K562 (cell line): ENCODE measurements at regions not wholly inside any gene's neighbourhood (a gene's known extent, or its start where the extent isn't known, plus 50 kb on each side); places are given as distances from the start of the nearest gene placed in this dataset.

ENCODE experiments used
- SMAD4 ChIP-seq: fragments of 250-450 bp; sonication (Bioruptor Pico); conservative IDR thresholded peaks from 2 replicates; pipeline ENCODE4 v1.8.0; 2021; ENCODE audit warnings: inconsistent platforms, mild to moderate bottlenecking, moderate library complexity
- SP2 ChIP-seq: IDR thresholded peaks from 2 replicates; pipeline ENCODE4 v1.6.1; 2011; ENCODE audit warnings: mild to moderate bottlenecking, low read depth, low read length, moderate library complexity; ENCODE audit not compliant: poor library complexity, severe bottlenecking; ENCODE audit errors: extremely low read depth
- TF ChIP-seq, protein P1 (sequence below), 3 experiments: IDR thresholded peaks in 2 of 3; conservative IDR thresholded peaks in 1 of 3; 2 replicates each; pipeline ENCODE4 v1.5.1; 2011 to 2012; ENCODE audit warnings: low read length in 3 of 3, mild to moderate bottlenecking in 3 of 3, control low read depth in 2 of 3, improper control_type of control experiment in 1 of 3, inconsistent platforms in 1 of 3, low read depth in 1 of 3, mixed read lengths in 1 of 3, moderate library complexity in 1 of 3; ENCODE audit not compliant: insufficient read depth in 2 of 3

DNA sequence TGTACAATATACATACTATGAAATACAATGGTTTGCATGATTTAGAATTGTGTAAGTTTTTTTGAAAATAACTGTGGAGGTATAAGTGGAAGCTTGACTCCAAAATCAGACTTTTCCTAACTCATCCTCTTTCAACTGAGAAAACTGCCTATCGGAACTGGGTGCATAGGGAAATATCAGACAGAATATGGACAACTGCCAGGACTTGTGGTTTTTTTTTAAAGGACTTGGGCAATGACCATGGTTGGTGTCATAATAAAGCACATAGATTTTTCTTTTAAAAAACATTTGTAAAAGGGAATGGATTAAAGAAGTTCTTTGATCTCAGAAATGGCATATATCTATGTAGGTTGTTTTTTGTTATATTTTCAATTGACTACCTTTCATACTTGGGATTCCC lies 53.3 kb upstream of the LRRK2 start:
- TF ChIP-seq SP2 (no peak), SMAD4 (CRISPR knock-in tag) (no peak)
- TF ChIP-seq, protein P1, sequence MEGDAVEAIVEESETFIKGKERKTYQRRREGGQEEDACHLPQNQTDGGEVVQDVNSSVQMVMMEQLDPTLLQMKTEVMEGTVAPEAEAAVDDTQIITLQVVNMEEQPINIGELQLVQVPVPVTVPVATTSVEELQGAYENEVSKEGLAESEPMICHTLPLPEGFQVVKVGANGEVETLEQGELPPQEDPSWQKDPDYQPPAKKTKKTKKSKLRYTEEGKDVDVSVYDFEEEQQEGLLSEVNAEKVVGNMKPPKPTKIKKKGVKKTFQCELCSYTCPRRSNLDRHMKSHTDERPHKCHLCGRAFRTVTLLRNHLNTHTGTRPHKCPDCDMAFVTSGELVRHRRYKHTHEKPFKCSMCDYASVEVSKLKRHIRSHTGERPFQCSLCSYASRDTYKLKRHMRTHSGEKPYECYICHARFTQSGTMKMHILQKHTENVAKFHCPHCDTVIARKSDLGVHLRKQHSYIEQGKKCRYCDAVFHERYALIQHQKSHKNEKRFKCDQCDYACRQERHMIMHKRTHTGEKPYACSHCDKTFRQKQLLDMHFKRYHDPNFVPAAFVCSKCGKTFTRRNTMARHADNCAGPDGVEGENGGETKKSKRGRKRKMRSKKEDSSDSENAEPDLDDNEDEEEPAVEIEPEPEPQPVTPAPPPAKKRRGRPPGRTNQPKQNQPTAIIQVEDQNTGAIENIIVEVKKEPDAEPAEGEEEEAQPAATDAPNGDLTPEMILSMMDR (IDR thresholded peaks at IDR 0.05 in 2 of 3, conservative IDR thresholded peaks at IDR 0.05 in 1 of 3; ENCODE audit: insufficient read depth in 2 of 3, low read depth in 1 of 3, low read length in 3 of 3) = no peak
